ENCODE measurements at regions not wholly inside any gene's neighbourhood (a gene's known extent, or its start where the extent isn't known, plus 50 kb on each side); places are given as distances from the start of the nearest gene placed in this dataset.

DNA sequence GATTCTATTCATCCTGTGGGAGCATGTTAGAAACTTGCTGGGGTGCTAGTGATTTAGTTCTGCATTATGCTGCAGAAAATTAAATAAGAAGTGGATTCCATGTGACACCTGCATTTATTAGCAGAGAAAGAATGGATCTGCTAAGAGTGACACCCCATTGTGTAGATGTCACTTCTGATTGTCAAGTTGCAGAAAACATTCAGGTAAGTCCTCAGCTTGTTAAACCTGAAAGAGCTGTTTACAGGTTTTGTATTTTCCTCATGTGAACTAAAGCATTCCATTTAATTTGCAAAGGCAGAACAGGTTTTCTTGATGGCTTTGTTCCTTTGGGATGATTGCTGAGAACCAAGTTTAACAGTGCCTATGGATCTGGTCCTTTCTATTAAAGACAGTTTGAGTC is 238.7 kb downstream of the ABCC12 start:
- TF ChIP-seq EZH2 (IDR thresholded peaks at IDR 0.05; ENCODE audit: low read depth, unreplicated experiment) (no peak), POLR2AphosphoS5 (IDR thresholded peaks at IDR 0.05; ENCODE audit: low read depth) (no peak), EZH2phosphoT487 (IDR thresholded peaks at IDR 0.05; ENCODE audit: unreplicated experiment) (no peak), CREB1 (CRISPR knock-in tag; IDR thresholded peaks at IDR 0.05; ENCODE audit: low read depth) (no peak), ZNF114 (CRISPR knock-in tag; IDR thresholded peaks at IDR 0.05) (no peak), JUNB (IDR thresholded peaks at IDR 0.05; ENCODE audit: unreplicated experiment) (no peak), ZNF331 (CRISPR knock-in tag; IDR thresholded peaks at IDR 0.05; ENCODE audit: low read depth) (no peak), STAT1 (IDR thresholded peaks at IDR 0.05; ENCODE audit: unreplicated experiment) (no peak), NANOG (IDR thresholded peaks at IDR 0.05; ENCODE audit: borderline replicate concordance) (no peak)
- TF ChIP-seq, protein P1, sequence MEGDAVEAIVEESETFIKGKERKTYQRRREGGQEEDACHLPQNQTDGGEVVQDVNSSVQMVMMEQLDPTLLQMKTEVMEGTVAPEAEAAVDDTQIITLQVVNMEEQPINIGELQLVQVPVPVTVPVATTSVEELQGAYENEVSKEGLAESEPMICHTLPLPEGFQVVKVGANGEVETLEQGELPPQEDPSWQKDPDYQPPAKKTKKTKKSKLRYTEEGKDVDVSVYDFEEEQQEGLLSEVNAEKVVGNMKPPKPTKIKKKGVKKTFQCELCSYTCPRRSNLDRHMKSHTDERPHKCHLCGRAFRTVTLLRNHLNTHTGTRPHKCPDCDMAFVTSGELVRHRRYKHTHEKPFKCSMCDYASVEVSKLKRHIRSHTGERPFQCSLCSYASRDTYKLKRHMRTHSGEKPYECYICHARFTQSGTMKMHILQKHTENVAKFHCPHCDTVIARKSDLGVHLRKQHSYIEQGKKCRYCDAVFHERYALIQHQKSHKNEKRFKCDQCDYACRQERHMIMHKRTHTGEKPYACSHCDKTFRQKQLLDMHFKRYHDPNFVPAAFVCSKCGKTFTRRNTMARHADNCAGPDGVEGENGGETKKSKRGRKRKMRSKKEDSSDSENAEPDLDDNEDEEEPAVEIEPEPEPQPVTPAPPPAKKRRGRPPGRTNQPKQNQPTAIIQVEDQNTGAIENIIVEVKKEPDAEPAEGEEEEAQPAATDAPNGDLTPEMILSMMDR (conservative IDR thresholded peaks at IDR 0.05; ENCODE audit: low read depth in 2 of 2), result no peak
- TF ChIP-seq, protein P2, sequence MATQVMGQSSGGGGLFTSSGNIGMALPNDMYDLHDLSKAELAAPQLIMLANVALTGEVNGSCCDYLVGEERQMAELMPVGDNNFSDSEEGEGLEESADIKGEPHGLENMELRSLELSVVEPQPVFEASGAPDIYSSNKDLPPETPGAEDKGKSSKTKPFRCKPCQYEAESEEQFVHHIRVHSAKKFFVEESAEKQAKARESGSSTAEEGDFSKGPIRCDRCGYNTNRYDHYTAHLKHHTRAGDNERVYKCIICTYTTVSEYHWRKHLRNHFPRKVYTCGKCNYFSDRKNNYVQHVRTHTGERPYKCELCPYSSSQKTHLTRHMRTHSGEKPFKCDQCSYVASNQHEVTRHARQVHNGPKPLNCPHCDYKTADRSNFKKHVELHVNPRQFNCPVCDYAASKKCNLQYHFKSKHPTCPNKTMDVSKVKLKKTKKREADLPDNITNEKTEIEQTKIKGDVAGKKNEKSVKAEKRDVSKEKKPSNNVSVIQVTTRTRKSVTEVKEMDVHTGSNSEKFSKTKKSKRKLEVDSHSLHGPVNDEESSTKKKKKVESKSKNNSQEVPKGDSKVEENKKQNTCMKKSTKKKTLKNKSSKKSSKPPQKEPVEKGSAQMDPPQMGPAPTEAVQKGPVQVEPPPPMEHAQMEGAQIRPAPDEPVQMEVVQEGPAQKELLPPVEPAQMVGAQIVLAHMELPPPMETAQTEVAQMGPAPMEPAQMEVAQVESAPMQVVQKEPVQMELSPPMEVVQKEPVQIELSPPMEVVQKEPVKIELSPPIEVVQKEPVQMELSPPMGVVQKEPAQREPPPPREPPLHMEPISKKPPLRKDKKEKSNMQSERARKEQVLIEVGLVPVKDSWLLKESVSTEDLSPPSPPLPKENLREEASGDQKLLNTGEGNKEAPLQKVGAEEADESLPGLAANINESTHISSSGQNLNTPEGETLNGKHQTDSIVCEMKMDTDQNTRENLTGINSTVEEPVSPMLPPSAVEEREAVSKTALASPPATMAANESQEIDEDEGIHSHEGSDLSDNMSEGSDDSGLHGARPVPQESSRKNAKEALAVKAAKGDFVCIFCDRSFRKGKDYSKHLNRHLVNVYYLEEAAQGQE (IDR thresholded peaks at IDR 0.05; ENCODE audit: unreplicated experiment), result no peak
- TF ChIP-seq, protein P3, sequence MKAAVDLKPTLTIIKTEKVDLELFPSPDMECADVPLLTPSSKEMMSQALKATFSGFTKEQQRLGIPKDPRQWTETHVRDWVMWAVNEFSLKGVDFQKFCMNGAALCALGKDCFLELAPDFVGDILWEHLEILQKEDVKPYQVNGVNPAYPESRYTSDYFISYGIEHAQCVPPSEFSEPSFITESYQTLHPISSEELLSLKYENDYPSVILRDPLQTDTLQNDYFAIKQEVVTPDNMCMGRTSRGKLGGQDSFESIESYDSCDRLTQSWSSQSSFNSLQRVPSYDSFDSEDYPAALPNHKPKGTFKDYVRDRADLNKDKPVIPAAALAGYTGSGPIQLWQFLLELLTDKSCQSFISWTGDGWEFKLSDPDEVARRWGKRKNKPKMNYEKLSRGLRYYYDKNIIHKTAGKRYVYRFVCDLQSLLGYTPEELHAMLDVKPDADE (IDR thresholded peaks at IDR 0.05), result no peak
- TF ChIP-seq, protein P4, sequence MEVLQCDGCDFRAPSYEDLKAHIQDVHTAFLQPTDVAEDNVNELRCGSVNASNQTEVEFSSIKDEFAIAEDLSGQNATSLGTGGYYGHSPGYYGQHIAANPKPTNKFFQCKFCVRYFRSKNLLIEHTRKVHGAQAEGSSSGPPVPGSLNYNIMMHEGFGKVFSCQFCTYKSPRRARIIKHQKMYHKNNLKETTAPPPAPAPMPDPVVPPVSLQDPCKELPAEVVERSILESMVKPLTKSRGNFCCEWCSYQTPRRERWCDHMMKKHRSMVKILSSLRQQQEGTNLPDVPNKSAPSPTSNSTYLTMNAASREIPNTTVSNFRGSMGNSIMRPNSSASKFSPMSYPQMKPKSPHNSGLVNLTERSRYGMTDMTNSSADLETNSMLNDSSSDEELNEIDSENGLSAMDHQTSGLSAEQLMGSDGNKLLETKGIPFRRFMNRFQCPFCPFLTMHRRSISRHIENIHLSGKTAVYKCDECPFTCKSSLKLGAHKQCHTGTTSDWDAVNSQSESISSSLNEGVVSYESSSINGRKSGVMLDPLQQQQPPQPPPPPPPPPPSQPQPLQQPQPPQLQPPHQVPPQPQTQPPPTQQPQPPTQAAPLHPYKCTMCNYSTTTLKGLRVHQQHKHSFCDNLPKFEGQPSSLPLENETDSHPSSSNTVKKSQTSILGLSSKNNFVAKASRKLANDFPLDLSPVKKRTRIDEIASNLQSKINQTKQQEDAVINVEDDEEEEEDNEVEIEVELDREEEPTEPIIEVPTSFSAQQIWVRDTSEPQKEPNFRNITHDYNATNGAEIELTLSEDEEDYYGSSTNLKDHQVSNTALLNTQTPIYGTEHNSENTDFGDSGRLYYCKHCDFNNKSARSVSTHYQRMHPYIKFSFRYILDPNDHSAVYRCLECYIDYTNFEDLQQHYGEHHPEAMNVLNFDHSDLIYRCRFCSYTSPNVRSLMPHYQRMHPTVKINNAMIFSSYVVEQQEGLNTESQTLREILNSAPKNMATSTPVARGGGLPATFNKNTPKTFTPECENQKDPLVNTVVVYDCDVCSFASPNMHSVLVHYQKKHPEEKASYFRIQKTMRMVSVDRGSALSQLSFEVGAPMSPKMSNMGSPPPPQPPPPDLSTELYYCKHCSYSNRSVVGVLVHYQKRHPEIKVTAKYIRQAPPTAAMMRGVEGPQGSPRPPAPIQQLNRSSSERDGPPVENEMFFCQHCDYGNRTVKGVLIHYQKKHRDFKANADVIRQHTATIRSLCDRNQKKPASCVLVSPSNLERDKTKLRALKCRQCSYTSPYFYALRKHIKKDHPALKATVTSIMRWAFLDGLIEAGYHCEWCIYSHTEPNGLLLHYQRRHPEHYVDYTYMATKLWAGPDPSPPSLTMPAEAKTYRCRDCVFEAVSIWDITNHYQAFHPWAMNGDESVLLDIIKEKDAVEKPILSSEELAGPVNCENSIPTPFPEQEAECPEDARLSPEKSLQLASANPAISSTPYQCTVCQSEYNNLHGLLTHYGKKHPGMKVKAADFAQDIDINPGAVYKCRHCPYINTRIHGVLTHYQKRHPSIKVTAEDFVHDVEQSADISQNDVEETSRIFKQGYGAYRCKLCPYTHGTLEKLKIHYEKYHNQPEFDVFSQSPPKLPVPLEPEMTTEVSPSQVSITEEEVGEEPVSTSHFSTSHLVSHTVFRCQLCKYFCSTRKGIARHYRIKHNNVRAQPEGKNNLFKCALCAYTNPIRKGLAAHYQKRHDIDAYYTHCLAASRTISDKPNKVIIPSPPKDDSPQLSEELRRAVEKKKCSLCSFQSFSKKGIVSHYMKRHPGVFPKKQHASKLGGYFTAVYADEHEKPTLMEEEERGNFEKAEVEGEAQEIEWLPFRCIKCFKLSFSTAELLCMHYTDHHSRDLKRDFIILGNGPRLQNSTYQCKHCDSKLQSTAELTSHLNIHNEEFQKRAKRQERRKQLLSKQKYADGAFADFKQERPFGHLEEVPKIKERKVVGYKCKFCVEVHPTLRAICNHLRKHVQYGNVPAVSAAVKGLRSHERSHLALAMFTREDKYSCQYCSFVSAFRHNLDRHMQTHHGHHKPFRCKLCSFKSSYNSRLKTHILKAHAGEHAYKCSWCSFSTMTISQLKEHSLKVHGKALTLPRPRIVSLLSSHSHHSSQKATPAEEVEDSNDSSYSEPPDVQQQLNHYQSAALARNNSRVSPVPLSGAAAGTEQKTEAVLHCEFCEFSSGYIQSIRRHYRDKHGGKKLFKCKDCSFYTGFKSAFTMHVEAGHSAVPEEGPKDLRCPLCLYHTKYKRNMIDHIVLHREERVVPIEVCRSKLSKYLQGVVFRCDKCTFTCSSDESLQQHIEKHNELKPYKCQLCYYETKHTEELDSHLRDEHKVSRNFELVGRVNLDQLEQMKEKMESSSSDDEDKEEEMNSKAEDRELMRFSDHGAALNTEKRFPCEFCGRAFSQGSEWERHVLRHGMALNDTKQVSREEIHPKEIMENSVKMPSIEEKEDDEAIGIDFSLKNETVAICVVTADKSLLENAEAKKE (CRISPR knock-in tag; IDR thresholded peaks at IDR 0.05), result no peak
